ENCODE measurements at regions not wholly inside any gene's neighbourhood (a gene's known extent, or its start where the extent isn't known, plus 50 kb on each side); places are given as distances from the start of the nearest gene placed in this dataset.

- ChIA-PET POLR2A (no interaction called here), SMC1A (ENCODE audit: uncharacterized antibody, unreplicated experiment) (no interaction called here), CTCF (no interaction called here), RAD21 (ENCODE audit: unreplicated experiment) (no interaction called here)
- no peaks in the 10 kb centered on the region for H3K4me1 ChIP-seq (ENCODE audit: control insufficient read depth, insufficient read depth, low read length)
- H3K9me3 ChIP-seq (replicated peaks; ENCODE audit: control insufficient read depth, insufficient read depth, low read length), result no peaks in the 10 kb centered on the region
- H4K20me1 ChIP-seq (ENCODE audit: control insufficient read depth, insufficient read depth), result no peaks in the 10 kb centered on the region
- H3K27ac ChIP-seq (ENCODE audit: control insufficient read depth, insufficient read depth), result no peak overlapping the region
- H3K27me3 ChIP-seq (replicated peaks in 1 of 2; ENCODE audit: control insufficient read depth in 2 of 2, insufficient read depth in 2 of 2, low read length in 1 of 2), result no peaks in the 10 kb centered on the region
- H3K36me3 ChIP-seq (ENCODE audit: control insufficient read depth in 2 of 2, insufficient read depth in 2 of 2, low read length in 1 of 2), result no peaks in the 10 kb centered on the region
- FAIRE-seq (no peak), DNase-seq (ENCODE audit: low read depth, low spot score) (no peak), ATAC-seq (no peak)
- intact Hi-C loops (cut with micrococcal nuclease; ENCODE audit: unreplicated experiment) (no loop called here), in situ Hi-C loops (cut with MboI) (no loop called here)
- TF ChIP-seq SRF (IDR thresholded peaks at IDR 0.05; ENCODE audit: low read depth in 2 of 2, low read length in 2 of 2) (no peak), SPI1 (IDR thresholded peaks at IDR 0.05; ENCODE audit: borderline replicate concordance, insufficient read depth, low read depth, low read length) (no peak), WRNIP1 (IDR thresholded peaks at IDR 0.05; ENCODE audit: borderline replicate concordance, low read depth, low read length) (no peak), ETV6 (conservative IDR thresholded peaks at IDR 0.05 in 1 of 2, IDR thresholded peaks at IDR 0.05 in 1 of 2; ENCODE audit: borderline replicate concordance in 1 of 2, low read depth in 1 of 2) (no peak), GATAD2B (conservative IDR thresholded peaks at IDR 0.05; ENCODE audit: low read depth) (no peak), EP300 (IDR thresholded peaks at IDR 0.05; ENCODE audit: borderline replicate concordance in 1 of 2, control insufficient read depth in 1 of 2, low read depth in 2 of 2, low read length in 2 of 2) (no peak), RUNX3 (IDR thresholded peaks at IDR 0.05; ENCODE audit: low read length) (no peak), BCL11A (IDR thresholded peaks at IDR 0.05; ENCODE audit: low read depth, low read length) (no peak), IKZF1 (conservative IDR thresholded peaks at IDR 0.05) (no peak), CHD2 (IDR thresholded peaks at IDR 0.05; ENCODE audit: borderline replicate concordance, low read depth, low read length) (no peak), BACH1 (IDR thresholded peaks at IDR 0.05; ENCODE audit: borderline replicate concordance) (no peak), TBL1XR1 (IDR thresholded peaks at IDR 0.05; ENCODE audit: low read depth, low read length) (no peak), MEF2B (IDR thresholded peaks at IDR 0.05; ENCODE audit: partially characterized antibody, poor library complexity, severe bottlenecking) (no peak), ZNF217 (IDR thresholded peaks at IDR 0.05) (no peak), BHLHE40 (IDR thresholded peaks at IDR 0.05; ENCODE audit: borderline replicate concordance in 1 of 2, low read depth in 2 of 2, low read length in 1 of 2) (no peak), SREBF1 (IDR thresholded peaks at IDR 0.05; ENCODE audit: low read length) (no peak), ZBED1 (IDR thresholded peaks at IDR 0.05; ENCODE audit: borderline replicate concordance) (no peak), KDM1A (IDR thresholded peaks at IDR 0.05; ENCODE audit: borderline replicate concordance) (no peak), EED (IDR thresholded peaks at IDR 0.05; ENCODE audit: low read depth) (no peak)
- no peaks in the 10 kb centered on the region for H3K79me2 ChIP-seq (ENCODE audit: control insufficient read depth, insufficient read depth, low read length)
- H3K4me2 ChIP-seq (ENCODE audit: control insufficient read depth, insufficient read depth), result no peak overlapping the region
- BruUV-seq (replicated peaks), result no TSS peak
- H2AFZ ChIP-seq (ENCODE audit: control insufficient read depth, low read depth, low read length), result no peak overlapping the region
- 10% methylated on average over 2 of the region's 2 CpGs for WGBS (ENCODE audit: insufficient coverage, insufficient replicate concordance, low lambda C conversion rate, missing lambda C conversion rate)
- no peak overlapping the region for H3K4me3 ChIP-seq
- no peak overlapping the region for H3K9ac ChIP-seq (ENCODE audit: control insufficient read depth, insufficient read depth, low read length)
These were observed 451.9 kb downstream of the ETS1 start for GRCh38 chr11:128135451-128135850.

All from GM12878 (cell line).